GM23338 (cell line): ENCODE measurements at regions not wholly inside any gene's neighbourhood (a gene's known extent, or its start where the extent isn't known, plus 50 kb on each side); places are given as distances from the start of the nearest gene placed in this dataset.

Source experiments
- ATAC-seq: fragments of 200-7000 bp; cut with Tn5 transposase; 3 replicates; pipeline ENCODE4 v1.9.1; 2020
- DNase-seq: peaks from one replicate; pipeline ENCODE4 v3.0.0-alpha.2; 2015; ENCODE audit warnings: low spot score
- H2AFZ ChIP-seq: fragments of 200-600 bp; sonication (generic); 2 replicates; pipeline ENCODE4 v1.8.0; 2016; ENCODE audit warnings: antibody characterized with exemption, mild to moderate bottlenecking, moderate library complexity
- H3F3A ChIP-seq: fragments of 200-600 bp; sonication (generic); replicated peaks from 2 replicates; pipeline ENCODE4 v1.8.0; 2017; ENCODE audit warnings: antibody characterized with exemption, mixed run types, low read depth
- H3K27ac ChIP-seq: fragments of 200-600 bp; sonication (generic); 2 replicates; pipeline ENCODE4 v1.6.1; 2016; ENCODE audit warnings: low read depth
- H3K27me3 ChIP-seq: fragments of 200-600 bp; sonication (generic); 2 replicates; pipeline ENCODE4 v1.8.0; 2016; ENCODE audit warnings: mild to moderate bottlenecking, mixed run types, moderate library complexity; ENCODE audit not compliant: insufficient read depth
- H3K36me3 ChIP-seq: fragments of 200-600 bp; sonication (generic); 2 replicates; pipeline ENCODE4 v1.8.0; 2016; ENCODE audit warnings: mild to moderate bottlenecking; ENCODE audit not compliant: insufficient read depth
- H3K4me1 ChIP-seq: fragments of 200-600 bp; sonication (generic); 2 replicates; pipeline ENCODE4 v1.8.0; 2016; ENCODE audit warnings: mild to moderate bottlenecking, moderate library complexity; ENCODE audit not compliant: insufficient read depth
- H3K4me2 ChIP-seq: fragments of 200-600 bp; sonication (generic); 2 replicates; pipeline ENCODE4 v1.7.1; 2017; ENCODE audit warnings: mixed run types
- H3K4me3 ChIP-seq: fragments of 200-600 bp; sonication (generic); 2 replicates; pipeline ENCODE4 v1.6.1; 2016; ENCODE audit warnings: mixed run types
- H3K79me2 ChIP-seq: fragments of 200-600 bp; sonication (generic); replicated peaks from 2 replicates; pipeline ENCODE4 v1.8.0; 2017; ENCODE audit warnings: mild to moderate bottlenecking; ENCODE audit not compliant: insufficient read depth
- H3K9me2 ChIP-seq: fragments of 200-600 bp; sonication (generic); 2 replicates; pipeline ENCODE4 v1.8.0; 2017; ENCODE audit not compliant: insufficient read depth
- H4K20me1 ChIP-seq: fragments of 200-600 bp; sonication (generic); replicated peaks from 2 replicates; pipeline ENCODE4 v1.8.0; 2017; ENCODE audit warnings: mild to moderate bottlenecking; ENCODE audit not compliant: insufficient read depth
- H3K27ac Mint-ChIP-seq: 2 replicates; pipeline ENCODE4 v1.8.0; 2020; ENCODE audit warnings: inconsistent platforms, mild to moderate bottlenecking, moderate library complexity, mixed read lengths
- H3K27me3 Mint-ChIP-seq: 3 replicates; pipeline ENCODE4 v1.8.0; 2022; ENCODE audit warnings: low read depth, mild to moderate bottlenecking, moderate library complexity, mixed read lengths, inconsistent platforms; ENCODE audit not compliant: insufficient read depth, poor library complexity
- H3K36me3 Mint-ChIP-seq: 3 replicates; pipeline ENCODE4 v1.8.0; 2021; ENCODE audit warnings: low read depth, mild to moderate bottlenecking, inconsistent platforms, moderate library complexity, mixed read lengths
- H3K4me1 Mint-ChIP-seq: 3 replicates; pipeline ENCODE4 v1.8.0; 2020; ENCODE audit warnings: mild to moderate bottlenecking, inconsistent platforms, mixed read lengths
- H3K4me3 Mint-ChIP-seq: 3 replicates; pipeline ENCODE4 v1.8.0; 2021; ENCODE audit warnings: moderate library complexity, mild to moderate bottlenecking, inconsistent platforms, mixed read lengths
- H3K9me3 Mint-ChIP-seq: 3 replicates; pipeline ENCODE4 v1.8.0; 2020; ENCODE audit warnings: moderate library complexity, mild to moderate bottlenecking, inconsistent platforms, mixed read lengths
- CREB1 ChIP-seq: fragments of 250-450 bp; sonication (Bioruptor Pico); IDR thresholded peaks from 2 replicates; pipeline ENCODE4 v1.5.0; 2020; ENCODE audit warnings: low read depth, mild to moderate bottlenecking, moderate library complexity
- CTCF ChIP-seq, 2 experiments: fragments of 200-600 bp in 1 of 2; sonication (generic) in 1 of 2; conservative IDR thresholded peaks; 2 replicates each; pipeline versions ENCODE4 v1.5.1 to v1.6.1; 2016 to 2017; ENCODE audit warnings: antibody characterized with exemption in 2 of 2, low read depth in 2 of 2, mild to moderate bottlenecking in 2 of 2, moderate library complexity in 1 of 2
- ETS1 ChIP-seq: IDR thresholded peaks from 2 replicates; pipeline ENCODE4 v1.6.1; 2016; ENCODE audit warnings: antibody characterized with exemption
- EZH2 ChIP-seq: fragments of 200-600 bp; sonication (generic); IDR thresholded peaks from one replicate; pipeline ENCODE4 v1.8.0; 2017; ENCODE audit warnings: antibody characterized with exemption, mild to moderate bottlenecking, low read depth; ENCODE audit not compliant: unreplicated experiment
- EZH2phosphoT487 ChIP-seq: fragments of 200-600 bp; sonication (generic); IDR thresholded peaks from one replicate; pipeline ENCODE4 v1.8.1; 2018; ENCODE audit warnings: antibody characterized with exemption; ENCODE audit not compliant: unreplicated experiment
- JUNB ChIP-seq: IDR thresholded peaks from one replicate; pipeline ENCODE4 v1.6.1; 2016; ENCODE audit warnings: antibody characterized with exemption; ENCODE audit not compliant: unreplicated experiment
- NANOG ChIP-seq: IDR thresholded peaks from 2 replicates; pipeline ENCODE4 v1.6.1; 2016; ENCODE audit warnings: antibody characterized with exemption, borderline replicate concordance
- POLR2AphosphoS5 ChIP-seq: IDR thresholded peaks from 2 replicates; pipeline ENCODE4 v1.6.1; 2016; ENCODE audit warnings: antibody characterized with exemption, low read depth
- REST ChIP-seq: IDR thresholded peaks from one replicate; pipeline ENCODE4 v1.6.1; 2018; ENCODE audit warnings: antibody characterized with exemption; ENCODE audit not compliant: unreplicated experiment
- STAT1 ChIP-seq: IDR thresholded peaks from one replicate; pipeline ENCODE4 v1.6.1; 2016; ENCODE audit warnings: antibody characterized with exemption; ENCODE audit not compliant: unreplicated experiment
- ZNF114 ChIP-seq: fragments of 250-450 bp; sonication (Bioruptor Pico); IDR thresholded peaks from 2 replicates; pipeline ENCODE4 v1.5.0; 2020; ENCODE audit warnings: mild to moderate bottlenecking, moderate library complexity
- ZNF331 ChIP-seq: fragments of 250-450 bp; sonication (Bioruptor Pico); IDR thresholded peaks from 2 replicates; pipeline ENCODE4 v1.5.0; 2020; ENCODE audit warnings: low read depth, mild to moderate bottlenecking, moderate library complexity
- ZNF462 ChIP-seq: fragments of 250-450 bp; sonication (Bioruptor Pico); IDR thresholded peaks from 2 replicates; pipeline ENCODE4 v1.5.0; 2020; ENCODE audit warnings: mild to moderate bottlenecking, moderate library complexity

GRCh38 chr13:51162701-51163100 is 51.6 kb upstream of the C13orf42 start:
- Mint-ChIP-seq H3K36me3 (peaks cover 29% of the 10 kb centered on the region), H3K27ac (0 out of 2 replicates have a peak overlapping the region, but pooled peaks have one; percentile 23), H3K27me3 (peaks cover 3% of the 10 kb centered on the region), H3K9me3 (no peaks in the 10 kb centered on the region; the same call in 2 of the 3 replicates), H3K4me3 (no peak overlapping the region; the same call in 2 of the 3 replicates), H3K4me1 (peaks cover 38% of the 10 kb centered on the region)
- Histone ChIP-seq H3K4me3 (no peak overlapping the region), H3K4me2 (no peak overlapping the region), H3K27me3 (no peaks in the 10 kb centered on the region), H3K4me1 (peaks cover 41% of the 10 kb centered on the region), H3K36me3 (no peaks in the 10 kb centered on the region), H3K27ac (no peak overlapping the region), H3K79me2 (peaks cover 71% of the 10 kb centered on the region), H2AFZ (no peak overlapping the region; the same call in 1 of the 2 replicates), H3K9me2 (peaks cover 9% of the 10 kb centered on the region; the same call in 1 of the 2 replicates), H3F3A (peaks cover 8% of the 10 kb centered on the region; the same call in 1 of the 2 replicates), H4K20me1 (no peaks in the 10 kb centered on the region)
- no peak for DNase-seq
- no peak for ATAC-seq
- no peak for TF ChIP-seq REST
- TF ChIP-seq EZH2phosphoT487, result no peak
- TF ChIP-seq NANOG, result no peak
- no peak for TF ChIP-seq CTCF (conservative IDR thresholded peaks at IDR 0.05; ENCODE audit: low read depth in 2 of 2)
- no peak for TF ChIP-seq ZNF462 (CRISPR knock-in tag)
- no peak for TF ChIP-seq ZNF331
- TF ChIP-seq CREB1 (CRISPR knock-in tag), result no peak
- no peak for TF ChIP-seq POLR2AphosphoS5
- no peak for TF ChIP-seq STAT1
- no peak for TF ChIP-seq ETS1
- TF ChIP-seq JUNB, result no peak
- TF ChIP-seq EZH2, result no peak
- no peak for TF ChIP-seq ZNF114 (CRISPR knock-in tag)
